ENCODE measurements at regions not wholly inside any gene's neighbourhood (a gene's known extent, or its start where the extent isn't known, plus 50 kb on each side); places are given as distances from the start of the nearest gene placed in this dataset.

- DNase-seq = no peak
- no peak overlapping the region for H3K27ac ChIP-seq
- H3K4me1 ChIP-seq = no peaks in the 10 kb centered on the region
- no peaks in the 10 kb centered on the region for H3K27me3 ChIP-seq
- H3K36me3 ChIP-seq = no peaks in the 10 kb centered on the region
- no peaks in the 10 kb centered on the region for H3K9me3 ChIP-seq
- no peak for TF ChIP-seq CTCF (IDR thresholded peaks at IDR 0.05)
- TF ChIP-seq POLR2A (IDR thresholded peaks at IDR 0.05) = no peak
- no peak overlapping the region for H3K4me3 ChIP-seq
- intact Hi-C loops (cut with DNase I; ENCODE audit: low total_unique reads) = no loop called here
Measured at GRCh38 chr13:111610879-111611278, 290.4 kb downstream of the TEX29 start.

GRCh38 chr13:111611651-111612050 lies 291.2 kb downstream of the TEX29 start:
- no peak overlapping the region for H3K4me3 ChIP-seq
- H3K4me1 ChIP-seq = no peaks in the 10 kb centered on the region
- intact Hi-C loops (cut with DNase I; ENCODE audit: low total_unique reads) = no loop called here
- TF ChIP-seq POLR2A (IDR thresholded peaks at IDR 0.05) (no peak), CTCF (IDR thresholded peaks at IDR 0.05) (no peak)
- no peaks in the 10 kb centered on the region for H3K9me3 ChIP-seq
- H3K27ac ChIP-seq = no peak overlapping the region
- DNase-seq = no peak
- no peaks in the 10 kb centered on the region for H3K27me3 ChIP-seq
- H3K36me3 ChIP-seq = no peaks in the 10 kb centered on the region

GRCh38 chr13:111612886-111613285 lies 292.4 kb downstream of the TEX29 start:
- no peak overlapping the region for H3K4me3 ChIP-seq
- H3K27ac ChIP-seq = no peak overlapping the region
- no peaks in the 10 kb centered on the region for H3K4me1 ChIP-seq
- no peak for DNase-seq
- TF ChIP-seq CTCF (IDR thresholded peaks at IDR 0.05) = no peak
- no peak for TF ChIP-seq POLR2A (IDR thresholded peaks at IDR 0.05)
- intact Hi-C loops (cut with DNase I; ENCODE audit: low total_unique reads) = no loop called here
- no peaks in the 10 kb centered on the region for H3K27me3 ChIP-seq
- H3K36me3 ChIP-seq = no peaks in the 10 kb centered on the region
- H3K9me3 ChIP-seq = no peaks in the 10 kb centered on the region

- TF ChIP-seq POLR2A (IDR thresholded peaks at IDR 0.05) (no peak), CTCF (IDR thresholded peaks at IDR 0.05) (no peak)
- Histone ChIP-seq H3K27ac (no peak overlapping the region), H3K4me3 (no peak overlapping the region), H3K9me3 (no peaks in the 10 kb centered on the region), H3K27me3 (no peaks in the 10 kb centered on the region), H3K4me1 (no peaks in the 10 kb centered on the region), H3K36me3 (no peaks in the 10 kb centered on the region)
- intact Hi-C loops (cut with DNase I; ENCODE audit: low total_unique reads) = no loop called here
- no peak for DNase-seq
Measured at GRCh38 chr13:111614009-111614408, 293.6 kb downstream of the TEX29 start.

GRCh38 chr13:111614613-111615012 lies 294.2 kb downstream of the TEX29 start:
- TF ChIP-seq CTCF (IDR thresholded peaks at IDR 0.05) (no peak), POLR2A (IDR thresholded peaks at IDR 0.05) (no peak)
- Histone ChIP-seq H3K9me3 (no peaks in the 10 kb centered on the region), H3K27ac (no peak overlapping the region), H3K4me1 (no peaks in the 10 kb centered on the region), H3K36me3 (no peaks in the 10 kb centered on the region), H3K4me3 (no peak overlapping the region), H3K27me3 (no peaks in the 10 kb centered on the region)
- DNase-seq = no peak
- intact Hi-C loops (cut with DNase I; ENCODE audit: low total_unique reads) = no loop called here

Data from uterus (tissue), 3 donors.